ENCODE measurements at regions not wholly inside any gene's neighbourhood (a gene's known extent, or its start where the extent isn't known, plus 50 kb on each side); places are given as distances from the start of the nearest gene placed in this dataset.

DNA sequence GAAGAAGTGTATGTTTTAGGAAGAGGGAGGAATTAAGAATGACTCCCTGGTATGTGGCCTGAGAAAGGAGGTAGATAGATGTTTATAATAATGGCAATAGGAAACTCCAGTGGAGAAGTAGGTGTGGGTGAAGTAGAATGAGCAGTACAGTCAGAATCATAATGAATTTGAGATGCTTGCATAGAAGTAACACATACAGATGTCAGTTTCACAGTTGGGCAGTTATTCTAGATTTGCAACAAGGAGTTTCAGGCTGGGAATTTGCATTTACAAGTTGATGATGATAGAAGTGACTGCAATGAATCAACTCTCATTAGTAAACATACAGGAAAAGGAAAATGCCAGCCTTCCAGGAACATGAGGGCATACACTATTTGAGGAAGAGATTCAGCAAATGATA lies 149.0 kb downstream of the SLITRK1 start:
- Histone ChIP-seq H3K79me2 (ENCODE audit: insufficient read depth, low read length) (no peaks in the 10 kb centered on the region), H3K27ac (ENCODE audit: low read depth in 1 of 2, low read length in 2 of 2) (no peak overlapping the region), H2AFZ (ENCODE audit: insufficient read depth, low read depth, low read length, poor library complexity, severe bottlenecking) (no peak overlapping the region), H3K4me2 (replicated peaks; ENCODE audit: extremely low read depth, low read length, poor library complexity, severe bottlenecking) (no peak overlapping the region), H3K4me3 (replicated peaks in 1 of 3; ENCODE audit: low read depth in 2 of 3, low read length in 3 of 3) (no peak overlapping the region), H3K9ac (ENCODE audit: insufficient read depth, low read length, poor library complexity, severe bottlenecking) (no peak overlapping the region), H4K20me1 (ENCODE audit: insufficient read depth, low read length) (no peaks in the 10 kb centered on the region), H3K9me3 (replicated peaks in 1 of 2; ENCODE audit: control insufficient read depth in 1 of 2, insufficient read depth in 1 of 2, low read length in 2 of 2) (peaks cover 0 to 2% of the 10 kb centered on the region in 2 donors), H3K36me3 (replicated peaks in 1 of 2; ENCODE audit: control insufficient read depth in 1 of 2, insufficient read depth in 2 of 2, low read length in 2 of 2) (no peaks in the 10 kb centered on the region), H3K27me3 (ENCODE audit: control insufficient read depth in 2 of 2, insufficient read depth in 2 of 2, low read length in 2 of 2) (no peaks in the 10 kb centered on the region), H3K4me1 (ENCODE audit: control insufficient read depth in 1 of 2, insufficient read depth in 2 of 2, low read length in 2 of 2) (no peaks in the 10 kb centered on the region)
- H3K36me3 Mint-ChIP-seq = no peaks in the 10 kb centered on the region
- no peak for DNase-seq
- no peaks in the 10 kb centered on the region for H3K4me1 Mint-ChIP-seq
- intact Hi-C loops (cut with micrococcal nuclease) = no loop called here
- no peak overlapping the region for H3K4me3 Mint-ChIP-seq
- H3K27ac Mint-ChIP-seq = no peak overlapping the region
- no peaks in the 10 kb centered on the region for H3K27me3 Mint-ChIP-seq (ENCODE audit: low read depth in 3 of 3)
- H3K9me3 Mint-ChIP-seq = peaks cover 0 to 7% (median 0%) of the 10 kb centered on the region in 7 donors
- TF ChIP-seq, protein P1, sequence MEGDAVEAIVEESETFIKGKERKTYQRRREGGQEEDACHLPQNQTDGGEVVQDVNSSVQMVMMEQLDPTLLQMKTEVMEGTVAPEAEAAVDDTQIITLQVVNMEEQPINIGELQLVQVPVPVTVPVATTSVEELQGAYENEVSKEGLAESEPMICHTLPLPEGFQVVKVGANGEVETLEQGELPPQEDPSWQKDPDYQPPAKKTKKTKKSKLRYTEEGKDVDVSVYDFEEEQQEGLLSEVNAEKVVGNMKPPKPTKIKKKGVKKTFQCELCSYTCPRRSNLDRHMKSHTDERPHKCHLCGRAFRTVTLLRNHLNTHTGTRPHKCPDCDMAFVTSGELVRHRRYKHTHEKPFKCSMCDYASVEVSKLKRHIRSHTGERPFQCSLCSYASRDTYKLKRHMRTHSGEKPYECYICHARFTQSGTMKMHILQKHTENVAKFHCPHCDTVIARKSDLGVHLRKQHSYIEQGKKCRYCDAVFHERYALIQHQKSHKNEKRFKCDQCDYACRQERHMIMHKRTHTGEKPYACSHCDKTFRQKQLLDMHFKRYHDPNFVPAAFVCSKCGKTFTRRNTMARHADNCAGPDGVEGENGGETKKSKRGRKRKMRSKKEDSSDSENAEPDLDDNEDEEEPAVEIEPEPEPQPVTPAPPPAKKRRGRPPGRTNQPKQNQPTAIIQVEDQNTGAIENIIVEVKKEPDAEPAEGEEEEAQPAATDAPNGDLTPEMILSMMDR (IDR thresholded peaks at IDR 0.05) = no peak

GRCh38 chr13:83732755-83733154 lies 149.5 kb downstream of the SLITRK1 start:
- Histone ChIP-seq H3K9me3 (replicated peaks in 1 of 2; ENCODE audit: control insufficient read depth in 1 of 2, insufficient read depth in 1 of 2, low read length in 2 of 2) (peaks cover 0 to 2% of the 10 kb centered on the region in 2 donors), H3K79me2 (ENCODE audit: insufficient read depth, low read length) (no peaks in the 10 kb centered on the region), H3K4me2 (replicated peaks; ENCODE audit: extremely low read depth, low read length, poor library complexity, severe bottlenecking) (no peak overlapping the region), H3K36me3 (replicated peaks in 1 of 2; ENCODE audit: control insufficient read depth in 1 of 2, insufficient read depth in 2 of 2, low read length in 2 of 2) (no peaks in the 10 kb centered on the region), H3K27me3 (ENCODE audit: control insufficient read depth in 2 of 2, insufficient read depth in 2 of 2, low read length in 2 of 2) (no peaks in the 10 kb centered on the region), H3K4me3 (replicated peaks in 1 of 3; ENCODE audit: low read depth in 2 of 3, low read length in 3 of 3) (no peak overlapping the region), H2AFZ (ENCODE audit: insufficient read depth, low read depth, low read length, poor library complexity, severe bottlenecking) (no peak overlapping the region), H3K27ac (ENCODE audit: low read depth in 1 of 2, low read length in 2 of 2) (no peak overlapping the region), H3K4me1 (ENCODE audit: control insufficient read depth in 1 of 2, insufficient read depth in 2 of 2, low read length in 2 of 2) (no peaks in the 10 kb centered on the region), H4K20me1 (ENCODE audit: insufficient read depth, low read length) (no peaks in the 10 kb centered on the region), H3K9ac (ENCODE audit: insufficient read depth, low read length, poor library complexity, severe bottlenecking) (no peak overlapping the region)
- Mint-ChIP-seq H3K36me3 (no peaks in the 10 kb centered on the region), H3K9me3 (peaks cover 0 to 7% (median 0%) of the 10 kb centered on the region in 7 donors), H3K4me3 (no peak overlapping the region), H3K27me3 (ENCODE audit: low read depth in 3 of 3) (no peaks in the 10 kb centered on the region), H3K4me1 (no peaks in the 10 kb centered on the region), H3K27ac (no peak overlapping the region)
- DNase-seq = no peak
- TF ChIP-seq, protein P1 (IDR thresholded peaks at IDR 0.05) = no peak
- 74% methylated on average over 2 of the region's 3 CpGs for WGBS (ENCODE audit: insufficient coverage)
- intact Hi-C loops (cut with micrococcal nuclease) = no loop called here

All from CD14-positive monocyte (primary cell).